Neural cell (in vitro differentiated cells): ENCODE measurements at regions not wholly inside any gene's neighbourhood (a gene's known extent, or its start where the extent isn't known, plus 50 kb on each side); places are given as distances from the start of the nearest gene placed in this dataset.

Experiments
- CTCF ChIP-seq: fragments of 450-650 bp; IDR thresholded peaks from 2 replicates; pipeline ENCODE4 v1.5.1; 2014; ENCODE audit warnings: antibody characterized with exemption, mild to moderate bottlenecking, moderate library complexity; ENCODE audit not compliant: poor library complexity, severe bottlenecking
- EP300 ChIP-seq: fragments of 450-650 bp; conservative IDR thresholded peaks from 2 replicates; pipeline ENCODE4 v1.6.1; 2014; ENCODE audit warnings: antibody characterized with exemption, mild to moderate bottlenecking, moderate library complexity; ENCODE audit not compliant: poor library complexity, severe bottlenecking
- EZH2 ChIP-seq: fragments of 200-600, 300-800 bp; shearing (Covaris generic), sonication (generic); IDR thresholded peaks from 2 replicates; pipeline ENCODE4 v1.6.1; 2014; ENCODE audit warnings: antibody characterized with exemption, low read length, borderline replicate concordance, mild to moderate bottlenecking; ENCODE audit not compliant: insufficient read depth, poor library complexity, severe bottlenecking
- POLR2AphosphoS5 ChIP-seq: IDR thresholded peaks from 2 replicates; pipeline ENCODE4 v1.6.1; 2012
- RAD21 ChIP-seq: fragments of 450-650 bp; conservative IDR thresholded peaks from 2 replicates; pipeline ENCODE4 v1.6.1; 2014; ENCODE audit warnings: antibody characterized with exemption, mild to moderate bottlenecking, moderate library complexity
- REST ChIP-seq: IDR thresholded peaks from 2 replicates; pipeline ENCODE4 v1.6.1; 2012; ENCODE audit warnings: borderline replicate concordance

- TF ChIP-seq REST (no peak), CTCF (no peak), EP300 (no peak), EZH2 (no peak), RAD21 (no peak), POLR2AphosphoS5 (no peak)
These were observed 152.1 kb upstream of the SEMA3C start for GRCh38 chr7:81070956-81071355.
